ENCODE measurements at regions not wholly inside any gene's neighbourhood (a gene's known extent, or its start where the extent isn't known, plus 50 kb on each side); places are given as distances from the start of the nearest gene placed in this dataset.

DNA sequence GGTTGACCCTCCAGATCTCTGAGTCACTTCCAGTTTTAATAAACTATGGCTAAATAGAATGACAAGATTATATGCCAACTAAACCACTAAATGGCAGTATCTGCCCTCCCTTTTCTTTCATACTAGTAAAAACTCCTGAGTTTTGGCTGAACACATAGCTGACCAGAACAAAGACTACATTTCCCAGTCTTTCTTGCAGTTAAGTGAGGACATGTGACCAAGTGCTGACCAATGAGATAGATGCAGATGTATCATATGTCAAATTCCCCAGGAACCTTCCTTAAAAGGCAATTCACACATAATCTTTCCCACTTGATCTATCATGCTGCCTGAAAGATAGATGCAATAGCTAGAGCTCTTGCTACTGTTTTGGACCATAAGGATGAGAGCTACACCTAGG lies 191.3 kb downstream of the SHOX2 start:
- TF ChIP-seq POLR2AphosphoS5 (IDR thresholded peaks at IDR 0.05): no peak
- TF ChIP-seq, protein P1, sequence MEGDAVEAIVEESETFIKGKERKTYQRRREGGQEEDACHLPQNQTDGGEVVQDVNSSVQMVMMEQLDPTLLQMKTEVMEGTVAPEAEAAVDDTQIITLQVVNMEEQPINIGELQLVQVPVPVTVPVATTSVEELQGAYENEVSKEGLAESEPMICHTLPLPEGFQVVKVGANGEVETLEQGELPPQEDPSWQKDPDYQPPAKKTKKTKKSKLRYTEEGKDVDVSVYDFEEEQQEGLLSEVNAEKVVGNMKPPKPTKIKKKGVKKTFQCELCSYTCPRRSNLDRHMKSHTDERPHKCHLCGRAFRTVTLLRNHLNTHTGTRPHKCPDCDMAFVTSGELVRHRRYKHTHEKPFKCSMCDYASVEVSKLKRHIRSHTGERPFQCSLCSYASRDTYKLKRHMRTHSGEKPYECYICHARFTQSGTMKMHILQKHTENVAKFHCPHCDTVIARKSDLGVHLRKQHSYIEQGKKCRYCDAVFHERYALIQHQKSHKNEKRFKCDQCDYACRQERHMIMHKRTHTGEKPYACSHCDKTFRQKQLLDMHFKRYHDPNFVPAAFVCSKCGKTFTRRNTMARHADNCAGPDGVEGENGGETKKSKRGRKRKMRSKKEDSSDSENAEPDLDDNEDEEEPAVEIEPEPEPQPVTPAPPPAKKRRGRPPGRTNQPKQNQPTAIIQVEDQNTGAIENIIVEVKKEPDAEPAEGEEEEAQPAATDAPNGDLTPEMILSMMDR (IDR thresholded peaks at IDR 0.05): no peak

All from prostate gland (tissue), 2 donors.